Small intestine (tissue), 7 donors: ENCODE measurements at regions not wholly inside any gene's neighbourhood (a gene's known extent, or its start where the extent isn't known, plus 50 kb on each side); places are given as distances from the start of the nearest gene placed in this dataset.

Experiments
- DNase-seq, 2 donors: peaks; one replicate each; pipeline versions ENCODE4 v3.0.0 to v3.0.0-alpha.2; 2013
- FAIRE-seq: peaks from 2 replicates; lab custom pipeline; 2012; peaks lifted over from hg19 to GRCh38; lab: Jason Lieb, UNC
- H3K27ac ChIP-seq, 3 donors: one replicate each; pipeline ENCODE4 v1.5.1; 2013; ENCODE audit warnings: low read length in 2 of 3, mild to moderate bottlenecking in 2 of 3, control low read depth in 1 of 3, inconsistent platforms in 1 of 3, low read depth in 1 of 3, moderate library complexity in 1 of 3
- H3K27me3 ChIP-seq, 3 donors: one replicate each; pipeline ENCODE4 v1.6.1; 2013; ENCODE audit warnings: low read length in 3 of 3, inconsistent platforms in 1 of 3; ENCODE audit not compliant: control insufficient read depth in 3 of 3, insufficient read depth in 3 of 3
- H3K36me3 ChIP-seq, 3 donors: one replicate each; pipeline ENCODE4 v1.6.1; 2013; ENCODE audit warnings: low read length in 3 of 3, inconsistent platforms in 1 of 3, low read depth in 1 of 3, mild to moderate bottlenecking in 1 of 3, moderate library complexity in 1 of 3; ENCODE audit not compliant: control insufficient read depth in 3 of 3, insufficient read depth in 2 of 3
- H3K4me1 ChIP-seq, 3 donors: one replicate each; pipeline ENCODE4 v1.6.1; 2013; ENCODE audit warnings: low read length in 2 of 3, inconsistent platforms in 1 of 3, low read depth in 1 of 3, mild to moderate bottlenecking in 1 of 3, moderate library complexity in 1 of 3; ENCODE audit not compliant: control insufficient read depth in 3 of 3, insufficient read depth in 2 of 3
- H3K4me3 ChIP-seq, 3 donors: one replicate each; pipeline ENCODE4 v1.5.1; 2013; ENCODE audit warnings: low read length in 3 of 3, control low read depth in 1 of 3, inconsistent platforms in 1 of 3, low read depth in 1 of 3, mild to moderate bottlenecking in 1 of 3, moderate library complexity in 1 of 3
- H3K9me3 ChIP-seq, 2 donors: one replicate each; pipeline ENCODE4 v1.6.1; 2013; ENCODE audit warnings: low read depth in 1 of 2, low read length in 1 of 2; ENCODE audit not compliant: control insufficient read depth in 2 of 2, insufficient read depth in 1 of 2
- WGBS, 3 donors: extraction: QIAGEN DNeasy Blood & Tissue Kit; methylation state at CpG; one replicate each; pipeline ENCODE4 v1.1.7; 2013; 5-methylcytosine and 5-hydroxymethylcytosine counted together
- donor health status: healthy with polysubstance abuse.
- donor health status: control.
- donor health status: control.
- donor health status: Bipolar disorder and iron deficiency.
- donor health status: healthy.

GRCh38 chr5:63262185-63262981 lies 683.8 kb downstream of the LRRC70 start:
- H3K36me3 ChIP-seq, result no peaks in the 10 kb centered on the region
- no peak for FAIRE-seq
- H3K9me3 ChIP-seq, result no peaks in the 10 kb centered on the region
- H3K4me3 ChIP-seq, result no peak overlapping the region
- no peaks in the 10 kb centered on the region for H3K4me1 ChIP-seq
- H3K27ac ChIP-seq, result no peak overlapping the region
- no peaks in the 10 kb centered on the region for H3K27me3 ChIP-seq
- DNase-seq, result no peak
- 38 to 60% (median 57%) methylated on average over 4 of the region's 4 CpGs for WGBS, 3 donors

GRCh38 chr5:63261695-63262094 lies 683.1 kb downstream of the LRRC70 start:
- FAIRE-seq (no peak), DNase-seq (no peak)
- Histone ChIP-seq H3K36me3 (no peaks in the 10 kb centered on the region), H3K27me3 (no peaks in the 10 kb centered on the region), H3K27ac (no peak overlapping the region), H3K4me3 (no peak overlapping the region), H3K9me3 (no peaks in the 10 kb centered on the region), H3K4me1 (no peaks in the 10 kb centered on the region)

GRCh38 chr5:63255594-63255993 lies 677.0 kb downstream of the LRRC70 start:
- Histone ChIP-seq H3K4me1 (peaks cover 0 to 5% (median 0%) of the 10 kb centered on the region in 3 donors), H3K27ac (no peak overlapping the region), H3K36me3 (no peaks in the 10 kb centered on the region), H3K4me3 (no peak overlapping the region), H3K9me3 (peaks cover 0 to 4% of the 10 kb centered on the region in 2 donors), H3K27me3 (no peaks in the 10 kb centered on the region)
- FAIRE-seq (no peak), DNase-seq (no peak)
- WGBS, 3 donors, result 85 to 91% (median 88%) methylated on average over 5 of the region's 5 CpGs

GRCh38 chr5:63250939-63251338 lies 672.3 kb downstream of the LRRC70 start:
- no peaks in the 10 kb centered on the region for H3K36me3 ChIP-seq
- DNase-seq (peak in 1 of 2 donors; percentile 11), FAIRE-seq (no peak)
- H3K27ac ChIP-seq, result no peak overlapping the region
- peaks cover 0 to 8% (median 0%) of the 10 kb centered on the region in 3 donors for H3K4me1 ChIP-seq
- no peaks in the 10 kb centered on the region for H3K27me3 ChIP-seq
- no peak overlapping the region for H3K4me3 ChIP-seq
- WGBS, 3 donors, result 14 to 49% (median 19%) methylated on average over 1 of the region's 1 CpG
- peaks cover 0 to 4% of the 10 kb centered on the region in 2 donors for H3K9me3 ChIP-seq

- DNase-seq (no peak), FAIRE-seq (no peak)
- Histone ChIP-seq H3K27ac (no peak overlapping the region), H3K27me3 (no peaks in the 10 kb centered on the region), H3K9me3 (no peaks in the 10 kb centered on the region), H3K36me3 (no peaks in the 10 kb centered on the region), H3K4me3 (no peak overlapping the region), H3K4me1 (peaks cover 0 to 8% (median 0%) of the 10 kb centered on the region in 3 donors)
- 78 to 84% (median 80%) methylated on average over 2 of the region's 2 CpGs for WGBS, 3 donors
These were observed 671.3 kb downstream of the LRRC70 start for GRCh38 chr5:63249960-63250359.

- DNase-seq (no peak), FAIRE-seq (no peak)
- Histone ChIP-seq H3K27ac (no peak overlapping the region), H3K9me3 (no peaks in the 10 kb centered on the region), H3K36me3 (no peaks in the 10 kb centered on the region), H3K4me1 (peaks cover 0 to 8% (median 0%) of the 10 kb centered on the region in 3 donors), H3K4me3 (no peak overlapping the region), H3K27me3 (no peaks in the 10 kb centered on the region)
- WGBS, 3 donors, result 39 to 51% (median 50%) methylated on average over 1 of the region's 1 CpG
These were observed 669.0 kb downstream of the LRRC70 start for GRCh38 chr5:63247651-63248050.

GRCh38 chr5:63245271-63245670 lies 666.7 kb downstream of the LRRC70 start:
- H3K27me3 ChIP-seq, result no peaks in the 10 kb centered on the region
- no peaks in the 10 kb centered on the region for H3K9me3 ChIP-seq
- H3K4me3 ChIP-seq, result no peak overlapping the region
- H3K4me1 ChIP-seq, result peaks cover 0 to under 1% (median 0%) of the 10 kb centered on the region in 3 donors
- 59 to 79% (median 63%) methylated on average over 1 of the region's 1 CpG for WGBS, 3 donors
- H3K36me3 ChIP-seq, result no peaks in the 10 kb centered on the region
- DNase-seq (no peak), FAIRE-seq (no peak)
- no peak overlapping the region for H3K27ac ChIP-seq

GRCh38 chr5:63240063-63240755 lies 661.6 kb downstream of the LRRC70 start:
- Histone ChIP-seq H3K9me3 (no peaks in the 10 kb centered on the region), H3K27ac (no peak overlapping the region), H3K36me3 (no peaks in the 10 kb centered on the region), H3K4me3 (no peak overlapping the region), H3K4me1 (no peaks in the 10 kb centered on the region), H3K27me3 (no peaks in the 10 kb centered on the region)
- no peak for DNase-seq
- no peak for FAIRE-seq
- 66 to 74% (median 72%) methylated on average over 8 of the region's 8 CpGs for WGBS, 3 donors
